K562 (cell line): ENCODE measurements at regions not wholly inside any gene's neighbourhood (a gene's known extent, or its start where the extent isn't known, plus 50 kb on each side); places are given as distances from the start of the nearest gene placed in this dataset.

Experiments used
- AFF1 ChIP-seq, 2 experiments: fragments of 450-650 bp; IDR thresholded peaks; 2 replicates each; pipeline ENCODE4 v1.6.1; 2018; ENCODE audit warnings: mild to moderate bottlenecking in 2 of 2, low read depth in 1 of 2; ENCODE audit not compliant: partially characterized antibody in 2 of 2
- JUND ChIP-seq, 2 experiments: IDR thresholded peaks; 2 replicates in 1 of 2; 3 replicates in 1 of 2; pipeline ENCODE4 v1.6.1; 2011; ENCODE audit warnings: borderline replicate concordance in 2 of 2, low read depth in 2 of 2, low read length in 2 of 2, improper control_type of control experiment in 1 of 2, missing biosample characterization in 1 of 2, missing genetic modification characterization in 1 of 2, missing genetic modification reagents in 1 of 2
- MIER1 ChIP-seq: fragments of 450-650 bp; IDR thresholded peaks from 2 replicates; pipeline ENCODE4 v1.6.1; 2016; ENCODE audit warnings: antibody characterized with exemption, mild to moderate bottlenecking, low read depth
- NFE2 ChIP-seq: IDR thresholded peaks from 2 replicates; pipeline ENCODE4 v1.6.1; 2014; ENCODE audit warnings: antibody characterized with exemption, low read depth
- PRMT5 ChIP-seq: sonication (generic); formaldehyde crosslinking; IDR thresholded peaks from 2 replicates; pipeline ENCODE4 v1.5.0; 2020; ENCODE audit warnings: missing genetic modification reagents
- REST ChIP-seq, 2 experiments: fragments of 450-650 bp; formaldehyde crosslinking in 1 of 2; IDR thresholded peaks; 2 replicates each; pipeline versions ENCODE4 v1.4.0 to v1.6.1; 2014 to 2020; ENCODE audit warnings: mild to moderate bottlenecking in 2 of 2, borderline replicate concordance in 1 of 2, low read depth in 1 of 2

GRCh38 chr17:34703533-34703932 is 124.2 kb downstream of the TMEM132E start (continued):
- TF ChIP-seq JUND (IDR thresholded peaks at IDR 0.05; ENCODE audit: borderline replicate concordance, low read depth, low read length), result no peak
- peak; percentile 25; the same call in 1 of the 3 replicates for TF ChIP-seq JUND (tag; IDR thresholded peaks at IDR 0.05; ENCODE audit: borderline replicate concordance, low read depth, low read length)
- TF ChIP-seq MIER1, result peak; percentile 92
- peak in 1 of 2 experiments; percentile 80 for TF ChIP-seq AFF1 (IDR thresholded peaks at IDR 0.05; ENCODE audit: low read depth in 1 of 2, partially characterized antibody in 2 of 2)
- TF ChIP-seq NFE2, result peak; percentile 70; the same call in 1 of the 2 replicates
- TF ChIP-seq PRMT5 (CRISPR knock-in tag), result peak; percentile 83; the same call in 1 of the 2 replicates
- TF ChIP-seq REST (IDR thresholded peaks at IDR 0.05; ENCODE audit: borderline replicate concordance), result peak; percentile 99
- TF ChIP-seq REST (CRISPR knock-in tag; IDR thresholded peaks at IDR 0.05; ENCODE audit: low read depth), result peak; percentile 96
